ENCODE measurements at regions not wholly inside any gene's neighbourhood (a gene's known extent, or its start where the extent isn't known, plus 50 kb on each side); places are given as distances from the start of the nearest gene placed in this dataset.

DNA sequence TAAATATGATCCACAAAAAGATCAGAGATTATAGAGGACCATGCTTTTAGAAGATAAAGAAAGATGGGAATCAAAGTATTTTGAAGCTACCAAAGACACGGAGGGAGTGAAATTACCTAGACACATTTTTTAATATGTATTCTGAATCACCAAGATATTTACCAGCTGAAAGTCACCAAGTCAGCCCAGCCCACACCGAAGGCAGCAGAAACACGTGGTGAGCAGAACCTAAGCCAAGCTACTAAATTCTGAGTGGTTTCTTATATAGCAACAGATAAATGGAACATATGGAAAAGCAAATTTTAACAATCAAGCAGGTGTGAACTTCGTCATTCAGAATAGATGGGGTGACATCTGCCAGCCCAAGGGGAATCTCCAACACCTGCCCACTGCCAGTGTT is 134.7 kb upstream of the AKR1E2 start:
- TF ChIP-seq EZH2 (IDR thresholded peaks at IDR 0.05; ENCODE audit: low read depth): no peak
- TF ChIP-seq, protein P1, sequence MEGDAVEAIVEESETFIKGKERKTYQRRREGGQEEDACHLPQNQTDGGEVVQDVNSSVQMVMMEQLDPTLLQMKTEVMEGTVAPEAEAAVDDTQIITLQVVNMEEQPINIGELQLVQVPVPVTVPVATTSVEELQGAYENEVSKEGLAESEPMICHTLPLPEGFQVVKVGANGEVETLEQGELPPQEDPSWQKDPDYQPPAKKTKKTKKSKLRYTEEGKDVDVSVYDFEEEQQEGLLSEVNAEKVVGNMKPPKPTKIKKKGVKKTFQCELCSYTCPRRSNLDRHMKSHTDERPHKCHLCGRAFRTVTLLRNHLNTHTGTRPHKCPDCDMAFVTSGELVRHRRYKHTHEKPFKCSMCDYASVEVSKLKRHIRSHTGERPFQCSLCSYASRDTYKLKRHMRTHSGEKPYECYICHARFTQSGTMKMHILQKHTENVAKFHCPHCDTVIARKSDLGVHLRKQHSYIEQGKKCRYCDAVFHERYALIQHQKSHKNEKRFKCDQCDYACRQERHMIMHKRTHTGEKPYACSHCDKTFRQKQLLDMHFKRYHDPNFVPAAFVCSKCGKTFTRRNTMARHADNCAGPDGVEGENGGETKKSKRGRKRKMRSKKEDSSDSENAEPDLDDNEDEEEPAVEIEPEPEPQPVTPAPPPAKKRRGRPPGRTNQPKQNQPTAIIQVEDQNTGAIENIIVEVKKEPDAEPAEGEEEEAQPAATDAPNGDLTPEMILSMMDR (conservative IDR thresholded peaks at IDR 0.05): no peak
